CD14-positive monocyte (primary cell): ENCODE measurements at regions not wholly inside any gene's neighbourhood (a gene's known extent, or its start where the extent isn't known, plus 50 kb on each side); places are given as distances from the start of the nearest gene placed in this dataset.

ENCODE experiments used
- DNase-seq, 3 donors: peaks; one replicate each; pipeline ENCODE4 v3.0.0-alpha.2; 2011 to 2022
- H2AFZ ChIP-seq: 2 replicates; pipeline ENCODE4 v1.6.0; 2012; ENCODE audit warnings: mild to moderate bottlenecking, low read depth, low read length, inconsistent platforms; ENCODE audit not compliant: insufficient read depth, poor library complexity, severe bottlenecking
- H3K27ac ChIP-seq, 2 donors: 1 replicate in 1 of 2; 2 replicates in 1 of 2; pipeline ENCODE4 v1.5.1; 2012 to 2013; ENCODE audit warnings: low read length in 2 of 2, control low read depth in 1 of 2, inconsistent platforms in 1 of 2, low read depth in 1 of 2, mild to moderate bottlenecking in 1 of 2
- H3K27me3 ChIP-seq, 2 donors: one replicate each; pipeline versions ENCODE4 v1.6.0 to v1.6.1; 2011 to 2013; ENCODE audit warnings: low read length in 2 of 2; ENCODE audit not compliant: control insufficient read depth in 2 of 2, insufficient read depth in 2 of 2
- H3K36me3 ChIP-seq, 2 donors: replicated peaks in 1 of 2; 1 replicate in 1 of 2; 2 replicates in 1 of 2; pipeline versions ENCODE4 v1.5.1 to v1.6.1; 2012 to 2013; ENCODE audit warnings: low read length in 2 of 2, control low read depth in 1 of 2, inconsistent platforms in 1 of 2, mild to moderate bottlenecking in 1 of 2; ENCODE audit not compliant: insufficient read depth in 2 of 2, control insufficient read depth in 1 of 2
- H3K4me1 ChIP-seq, 2 donors: 1 replicate in 1 of 2; 2 replicates in 1 of 2; pipeline versions ENCODE4 v1.5.1 to v1.6.1; 2012 to 2013; ENCODE audit warnings: low read length in 2 of 2, control low read depth in 1 of 2, inconsistent platforms in 1 of 2, mild to moderate bottlenecking in 1 of 2, moderate library complexity in 1 of 2; ENCODE audit not compliant: insufficient read depth in 2 of 2, control insufficient read depth in 1 of 2
- H3K4me2 ChIP-seq: replicated peaks from 2 replicates; pipeline ENCODE3; 2012; ENCODE audit warnings: low read length, moderate library complexity, mild to moderate bottlenecking; ENCODE audit not compliant: poor library complexity, severe bottlenecking; ENCODE audit errors: extremely low read depth
- H3K4me3 ChIP-seq, 3 experiments: fragments of 200-600 bp in 1 of 3; sonication (generic) in 1 of 3; replicated peaks in 1 of 3; 1 replicate in 2 of 3; 2 replicates in 1 of 3; pipeline ENCODE4 v1.5.1; 2011 to 2013; ENCODE audit warnings: low read length in 3 of 3, mild to moderate bottlenecking in 3 of 3, control low read depth in 2 of 3, low read depth in 2 of 3, inconsistent platforms in 1 of 3, moderate library complexity in 1 of 3
- H3K79me2 ChIP-seq: 2 replicates; pipeline ENCODE4 v1.6.0; 2012; ENCODE audit warnings: mild to moderate bottlenecking, control low read depth, inconsistent platforms, low read length, moderate library complexity; ENCODE audit not compliant: insufficient read depth
- H3K9ac ChIP-seq: 2 replicates; pipeline ENCODE4 v1.6.0; 2017; ENCODE audit warnings: low read length, mild to moderate bottlenecking; ENCODE audit not compliant: insufficient read depth, poor library complexity, severe bottlenecking
- H3K9me3 ChIP-seq, 2 donors: replicated peaks in 1 of 2; 1 replicate in 1 of 2; 2 replicates in 1 of 2; pipeline versions ENCODE4 v1.5.1 to v1.6.1; 2012 to 2013; ENCODE audit warnings: low read length in 2 of 2, control low read depth in 1 of 2; ENCODE audit not compliant: control insufficient read depth in 1 of 2, insufficient read depth in 1 of 2
- H4K20me1 ChIP-seq: 2 replicates; pipeline ENCODE4 v1.6.0; 2012; ENCODE audit warnings: mild to moderate bottlenecking, low read length, control low read depth, moderate library complexity; ENCODE audit not compliant: insufficient read depth
- H3K27ac Mint-ChIP-seq, 7 donors: one replicate each; pipeline ENCODE4 v1.8.0; 2020; ENCODE audit warnings: mild to moderate bottlenecking in 7 of 7, mixed read lengths in 7 of 7, moderate library complexity in 6 of 7, inconsistent platforms in 2 of 7
- H3K27me3 Mint-ChIP-seq, 3 donors: one replicate each; pipeline ENCODE4 v1.8.0; 2021 to 2022; ENCODE audit warnings: low read depth in 3 of 3, mild to moderate bottlenecking in 3 of 3, mixed read lengths in 3 of 3, moderate library complexity in 3 of 3, inconsistent platforms in 1 of 3
- H3K36me3 Mint-ChIP-seq, 2 donors: one replicate each; pipeline ENCODE4 v1.8.0; 2020; ENCODE audit warnings: mixed read lengths in 2 of 2, inconsistent platforms in 1 of 2, mild to moderate bottlenecking in 1 of 2
- H3K4me1 Mint-ChIP-seq: one replicate; pipeline ENCODE4 v1.8.0; 2020; ENCODE audit warnings: mild to moderate bottlenecking, mixed read lengths
- H3K4me3 Mint-ChIP-seq, 2 donors: one replicate each; pipeline ENCODE4 v1.8.0; 2020; ENCODE audit warnings: mild to moderate bottlenecking in 2 of 2, mixed read lengths in 2 of 2, moderate library complexity in 1 of 2
- H3K9me3 Mint-ChIP-seq, 7 donors: one replicate each; pipeline ENCODE4 v1.8.0; 2020 to 2022; ENCODE audit warnings: mixed read lengths in 7 of 7, mild to moderate bottlenecking in 6 of 7, moderate library complexity in 6 of 7, inconsistent platforms in 2 of 7
- WGBS: methylation state at CpG from one replicate; pipeline ENCODE4 v1.1.5; 2013; ENCODE audit warnings: missing lambda C conversion rate; ENCODE audit not compliant: insufficient coverage; 5-methylcytosine and 5-hydroxymethylcytosine counted together
- intact Hi-C, 2 donors: fragments of 100-400 bp; cut with micrococcal nuclease; formaldehyde crosslinking; loops; one replicate each; pipeline versions ENCODE4 v1.15.0 to v1.15.1; 2023
- TF ChIP-seq, protein P1 (sequence below): fragments of 200-600 bp; IDR thresholded peaks from one replicate; pipeline ENCODE4 v1.8.0; 2022; ENCODE audit warnings: antibody characterized with exemption, mild to moderate bottlenecking

DNA sequence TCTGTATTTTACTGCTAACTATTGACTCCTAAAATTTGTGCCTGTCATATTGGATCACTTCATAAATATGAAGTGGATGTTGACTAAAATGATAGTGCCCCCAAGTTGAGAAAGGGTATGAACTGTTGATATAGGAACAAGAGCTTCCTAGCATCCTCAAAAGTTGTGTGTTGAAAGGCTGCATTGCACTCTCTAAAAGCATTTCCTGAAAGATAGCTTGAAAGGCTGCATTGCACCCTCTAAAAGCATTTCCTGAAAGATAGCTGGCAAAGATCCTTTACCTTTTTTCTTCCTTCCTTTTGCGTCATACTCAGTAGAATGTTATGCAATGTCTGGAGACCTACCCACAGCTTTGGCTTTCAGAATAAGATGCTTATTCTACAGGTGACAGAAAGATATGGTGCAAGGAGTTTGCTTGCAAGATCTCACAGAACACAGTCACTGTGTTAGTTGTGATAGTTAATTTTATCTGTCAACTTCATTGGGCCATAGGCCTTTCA, 274.6 kb upstream of the GALNTL6 start:
- Histone ChIP-seq H3K9ac (no peak overlapping the region), H4K20me1 (no peaks in the 10 kb centered on the region), H3K4me3 (no peak overlapping the region), H3K4me2 (no peak overlapping the region), H3K9me3 (no peaks in the 10 kb centered on the region), H2AFZ (no peak overlapping the region), H3K79me2 (no peaks in the 10 kb centered on the region), H3K27me3 (no peaks in the 10 kb centered on the region), H3K27ac (no peak overlapping the region), H3K4me1 (no peaks in the 10 kb centered on the region), H3K36me3 (no peaks in the 10 kb centered on the region)
- no peak for DNase-seq
- Mint-ChIP-seq H3K9me3 (peaks cover 0 to 9% (median 0%) of the 10 kb centered on the region in 7 donors), H3K27me3 (no peaks in the 10 kb centered on the region), H3K4me1 (no peaks in the 10 kb centered on the region), H3K4me3 (no peak overlapping the region), H3K36me3 (no peaks in the 10 kb centered on the region), H3K27ac (no peak overlapping the region)
- no CpG with 5 or more reads among the region's 1 CpG for WGBS
- intact Hi-C loops, result no loop called here
- TF ChIP-seq, protein P1, sequence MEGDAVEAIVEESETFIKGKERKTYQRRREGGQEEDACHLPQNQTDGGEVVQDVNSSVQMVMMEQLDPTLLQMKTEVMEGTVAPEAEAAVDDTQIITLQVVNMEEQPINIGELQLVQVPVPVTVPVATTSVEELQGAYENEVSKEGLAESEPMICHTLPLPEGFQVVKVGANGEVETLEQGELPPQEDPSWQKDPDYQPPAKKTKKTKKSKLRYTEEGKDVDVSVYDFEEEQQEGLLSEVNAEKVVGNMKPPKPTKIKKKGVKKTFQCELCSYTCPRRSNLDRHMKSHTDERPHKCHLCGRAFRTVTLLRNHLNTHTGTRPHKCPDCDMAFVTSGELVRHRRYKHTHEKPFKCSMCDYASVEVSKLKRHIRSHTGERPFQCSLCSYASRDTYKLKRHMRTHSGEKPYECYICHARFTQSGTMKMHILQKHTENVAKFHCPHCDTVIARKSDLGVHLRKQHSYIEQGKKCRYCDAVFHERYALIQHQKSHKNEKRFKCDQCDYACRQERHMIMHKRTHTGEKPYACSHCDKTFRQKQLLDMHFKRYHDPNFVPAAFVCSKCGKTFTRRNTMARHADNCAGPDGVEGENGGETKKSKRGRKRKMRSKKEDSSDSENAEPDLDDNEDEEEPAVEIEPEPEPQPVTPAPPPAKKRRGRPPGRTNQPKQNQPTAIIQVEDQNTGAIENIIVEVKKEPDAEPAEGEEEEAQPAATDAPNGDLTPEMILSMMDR, result no peak

DNA sequence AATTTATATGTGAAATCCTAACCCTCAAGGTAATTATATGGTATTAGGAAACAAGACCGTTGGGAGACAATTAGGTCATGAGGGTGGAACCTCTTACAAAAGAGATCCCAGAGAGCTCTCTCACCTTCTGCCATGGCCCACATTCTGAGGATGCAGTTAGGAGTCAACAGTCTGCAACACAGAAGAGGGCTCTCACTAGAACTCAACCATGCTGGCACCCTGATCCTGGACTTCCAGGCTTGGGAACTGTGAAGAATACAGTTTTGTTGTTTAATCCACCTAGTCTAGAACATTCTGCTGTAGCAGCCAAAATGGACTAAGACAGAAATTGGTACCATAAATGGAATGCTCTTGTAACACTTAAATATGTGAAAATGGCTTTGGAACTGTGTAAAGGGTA, 278.8 kb upstream of the GALNTL6 start:
- Histone ChIP-seq H3K9me3 (no peaks in the 10 kb centered on the region), H3K27ac (no peak overlapping the region), H2AFZ (no peak overlapping the region), H3K4me3 (no peak overlapping the region), H3K79me2 (no peaks in the 10 kb centered on the region), H3K4me2 (no peak overlapping the region), H3K4me1 (no peaks in the 10 kb centered on the region), H4K20me1 (no peaks in the 10 kb centered on the region), H3K9ac (no peak overlapping the region), H3K36me3 (no peaks in the 10 kb centered on the region), H3K27me3 (no peaks in the 10 kb centered on the region)
- Mint-ChIP-seq H3K4me1 (no peaks in the 10 kb centered on the region), H3K36me3 (no peaks in the 10 kb centered on the region), H3K27ac (no peak overlapping the region), H3K4me3 (no peak overlapping the region), H3K9me3 (peaks cover 0 to 7% (median 0%) of the 10 kb centered on the region in 7 donors), H3K27me3 (peaks cover 0 to 2% (median 1%) of the 10 kb centered on the region in 3 donors)
- no CpG with 5 or more reads among the region's 1 CpG for WGBS
- no peak for DNase-seq
- TF ChIP-seq, protein P1, result no peak
- intact Hi-C loops, result no loop called here
